Stomach (tissue), 4 donors: ENCODE measurements at regions not wholly inside any gene's neighbourhood (a gene's known extent, or its start where the extent isn't known, plus 50 kb on each side); places are given as distances from the start of the nearest gene placed in this dataset.

ENCODE experiments used
- POLR2A ChIP-seq, 4 donors: fragments of 450-650 bp; IDR thresholded peaks; one replicate each; pipeline ENCODE4 v1.6.1; 2016; ENCODE audit warnings: antibody characterized with exemption in 4 of 4, control low read depth in 2 of 4, mild to moderate bottlenecking in 1 of 4, moderate library complexity in 1 of 4
- POLR2AphosphoS5 ChIP-seq, 3 donors: sonication (generic); formaldehyde crosslinking; IDR thresholded peaks; one replicate each; pipeline ENCODE4 v1.6.1; 2016; ENCODE audit warnings: antibody characterized with exemption in 3 of 3
- TF ChIP-seq, protein P1 (sequence below), 7 experiments: fragments of 450-650 bp in 4 of 7; fragments of 200-600 bp in 3 of 7; sonication (generic) in 3 of 7; IDR thresholded peaks; one replicate each; pipeline ENCODE4 v1.5.1; 2016 to 2019; ENCODE audit warnings: antibody characterized with exemption in 7 of 7, control low read depth in 2 of 7, mild to moderate bottlenecking in 1 of 7

DNA sequence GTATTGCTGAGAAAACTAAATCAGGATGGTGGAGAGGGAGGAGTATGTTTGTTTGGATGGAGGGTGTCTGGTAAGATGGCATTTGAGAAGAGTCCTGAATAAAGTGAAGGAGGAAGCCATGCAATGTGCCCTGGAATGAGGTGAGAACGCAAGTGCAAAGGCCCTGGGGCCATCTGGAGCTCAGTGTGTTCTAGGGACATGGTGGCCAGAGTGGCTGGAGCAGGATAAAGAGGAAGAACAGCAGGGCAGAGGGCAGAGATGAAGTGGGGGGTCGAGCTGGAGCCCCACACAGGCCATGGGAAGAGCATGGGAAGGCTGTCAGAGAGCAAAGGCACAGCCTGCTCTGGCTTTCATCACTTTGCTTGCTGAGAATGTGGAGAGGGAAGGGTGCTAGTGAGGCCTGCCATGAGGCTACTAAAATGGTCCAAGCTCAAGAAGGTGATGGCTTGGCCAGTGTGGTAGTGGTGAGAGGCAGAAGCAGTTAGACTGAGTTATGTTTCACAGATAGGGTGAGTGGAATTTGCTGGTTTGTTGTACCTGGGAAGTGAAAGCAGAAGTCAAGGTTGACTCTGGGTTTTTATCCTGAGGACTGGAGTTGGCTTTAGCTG lies 234.1 kb downstream of the FOXL1 start:
- TF ChIP-seq, protein P1, sequence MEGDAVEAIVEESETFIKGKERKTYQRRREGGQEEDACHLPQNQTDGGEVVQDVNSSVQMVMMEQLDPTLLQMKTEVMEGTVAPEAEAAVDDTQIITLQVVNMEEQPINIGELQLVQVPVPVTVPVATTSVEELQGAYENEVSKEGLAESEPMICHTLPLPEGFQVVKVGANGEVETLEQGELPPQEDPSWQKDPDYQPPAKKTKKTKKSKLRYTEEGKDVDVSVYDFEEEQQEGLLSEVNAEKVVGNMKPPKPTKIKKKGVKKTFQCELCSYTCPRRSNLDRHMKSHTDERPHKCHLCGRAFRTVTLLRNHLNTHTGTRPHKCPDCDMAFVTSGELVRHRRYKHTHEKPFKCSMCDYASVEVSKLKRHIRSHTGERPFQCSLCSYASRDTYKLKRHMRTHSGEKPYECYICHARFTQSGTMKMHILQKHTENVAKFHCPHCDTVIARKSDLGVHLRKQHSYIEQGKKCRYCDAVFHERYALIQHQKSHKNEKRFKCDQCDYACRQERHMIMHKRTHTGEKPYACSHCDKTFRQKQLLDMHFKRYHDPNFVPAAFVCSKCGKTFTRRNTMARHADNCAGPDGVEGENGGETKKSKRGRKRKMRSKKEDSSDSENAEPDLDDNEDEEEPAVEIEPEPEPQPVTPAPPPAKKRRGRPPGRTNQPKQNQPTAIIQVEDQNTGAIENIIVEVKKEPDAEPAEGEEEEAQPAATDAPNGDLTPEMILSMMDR (IDR thresholded peaks at IDR 0.05), result no peak
- TF ChIP-seq POLR2A (IDR thresholded peaks at IDR 0.05) (no peak), POLR2AphosphoS5 (IDR thresholded peaks at IDR 0.05) (no peak)
